ENCODE measurements at regions not wholly inside any gene's neighbourhood (a gene's known extent, or its start where the extent isn't known, plus 50 kb on each side); places are given as distances from the start of the nearest gene placed in this dataset.
A peak's percentile ranks its signal among the peaks of the same experiment; 100 is the strongest.

DNA sequence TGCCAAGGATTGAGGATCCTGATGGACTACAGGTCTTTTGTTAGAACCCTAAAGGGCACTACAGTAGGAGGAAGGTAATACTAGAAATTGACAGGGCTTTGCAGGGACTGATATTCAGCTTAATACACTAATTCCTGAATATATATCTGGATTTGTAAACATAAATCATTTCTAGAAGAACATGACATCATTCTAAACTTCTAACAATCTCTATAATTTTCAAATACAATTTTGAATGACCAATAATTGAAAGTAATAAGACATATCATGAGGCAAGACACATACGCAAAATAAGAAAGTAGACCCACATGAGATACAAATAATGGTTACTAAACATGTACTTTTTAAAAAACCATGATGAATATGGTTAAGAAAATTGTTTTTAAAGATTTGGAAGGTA lies 52.4 kb upstream of the LRRC8B start:
- POLR2A ChIA-PET = no interaction called here
- BruUV-seq (replicated peaks) = no TSS peak
- Histone ChIP-seq H2AFZ (ENCODE audit: low read length) (no peak overlapping the region), H3K4me3 (replicated peaks in 1 of 3; ENCODE audit: insufficient read depth in 1 of 3, low read depth in 2 of 3, low read length in 3 of 3) (no peak overlapping the region), H4K20me1 (ENCODE audit: insufficient read depth, low read length) (no peaks in the 10 kb centered on the region), H3K36me3 (replicated peaks in 1 of 2; ENCODE audit: control insufficient read depth in 1 of 2, insufficient read depth in 2 of 2, low read length in 2 of 2) (no peaks in the 10 kb centered on the region), H3K79me2 (ENCODE audit: insufficient read depth, low read length) (no peaks in the 10 kb centered on the region), H3K27ac (ENCODE audit: extremely low read length, insufficient read depth, low read length) (no peak overlapping the region), H3K9me3 (ENCODE audit: low read length) (no peaks in the 10 kb centered on the region), H3K27me3 (ENCODE audit: control insufficient read depth in 1 of 2, insufficient read depth in 2 of 2, low read length in 2 of 2) (no peaks in the 10 kb centered on the region), H3K9ac (ENCODE audit: insufficient read depth, low read depth, low read length) (no peak overlapping the region), H3K4me1 (ENCODE audit: insufficient read depth, low read length) (no peaks in the 10 kb centered on the region), H3K4me2 (ENCODE audit: low read depth, low read length) (no peak overlapping the region)
- intact Hi-C loops (cut with micrococcal nuclease; ENCODE audit: unreplicated experiment) = no loop called here
- DNase-seq (ENCODE audit: low spot score) = no peak
- in situ Hi-C loops (cut with HindIII; ENCODE audit: extremely low pct_ligation_motif_present, low pct_unique_long_range_greater_than_20kb) = loop anchor here (25.0 kb wide), 1 partner anchor 460 kb away; the partner anchor contains the start of gene GBP3
- TF ChIP-seq IRF2 (CRISPR knock-in tag; IDR thresholded peaks at IDR 0.05) = no peak
- peak; percentile 70 for TF ChIP-seq ATF7 (IDR thresholded peaks at IDR 0.05)
- no peak for TF ChIP-seq ATF7 (CRISPR knock-in tag; IDR thresholded peaks at IDR 0.05)
- no peak for ATAC-seq
- no peak for FAIRE-seq
- CTCF ChIA-PET (ENCODE audit: low intra/inter-chr PET ratio, low total read pairs) = no interaction called here
- WGBS (ENCODE audit: low lambda C conversion rate) = 94% methylated on average over 1 of the region's 1 CpG

DNA sequence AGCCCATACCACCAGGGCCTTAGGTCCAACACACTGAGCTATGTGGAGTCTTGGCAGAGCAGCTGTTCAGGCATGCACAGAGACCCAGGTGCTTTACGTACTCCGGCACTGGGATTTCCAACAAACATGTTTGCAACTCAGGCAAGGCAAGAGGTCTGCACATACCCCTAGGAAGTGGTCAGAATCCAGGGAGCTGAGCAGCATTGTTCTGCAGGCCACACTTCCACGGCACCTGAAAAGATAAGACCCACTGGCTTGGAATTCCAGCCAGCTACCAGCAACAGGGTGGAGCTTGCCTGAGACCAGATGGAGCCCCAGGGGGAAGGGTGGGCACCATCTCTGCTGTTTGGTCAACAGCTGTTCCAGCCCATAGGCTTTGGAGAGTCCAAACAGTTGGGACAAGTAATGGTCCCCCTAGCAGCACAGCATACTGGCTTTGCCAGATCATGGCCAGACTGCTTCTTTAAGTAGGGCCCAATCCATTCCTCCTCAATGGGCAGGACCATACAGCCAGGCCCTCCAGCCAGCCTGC lies 51.7 kb upstream of the LRRC8B start:
- no peaks in the 10 kb centered on the region for H3K4me1 ChIP-seq (ENCODE audit: insufficient read depth, low read length)
- ATAC-seq (no peak), DNase-seq (ENCODE audit: low spot score) (no peak), FAIRE-seq (no peak)
- no peaks in the 10 kb centered on the region for H4K20me1 ChIP-seq (ENCODE audit: insufficient read depth, low read length)
- no peak overlapping the region for H2AFZ ChIP-seq (ENCODE audit: low read length)
- TF ChIP-seq ZNF572 (CRISPR knock-in tag; IDR thresholded peaks at IDR 0.05) (no peak), ZNF792 (CRISPR knock-in tag; IDR thresholded peaks at IDR 0.05) (no peak), YY1 (IDR thresholded peaks at IDR 0.05; ENCODE audit: insufficient read depth, insufficient replicate concordance, low read depth, low read length) (no peak), RXRA (CRISPR knock-in tag; IDR thresholded peaks at IDR 0.05) (no peak), ZNF121 (CRISPR knock-in tag; IDR thresholded peaks at IDR 0.05) (no peak), SALL2 (CRISPR knock-in tag; IDR thresholded peaks at IDR 0.05) (no peak), BCL6 (CRISPR knock-in tag; IDR thresholded peaks at IDR 0.05) (no peak), SYNCRIP (IDR thresholded peaks at IDR 0.05; ENCODE audit: insufficient read depth, low read depth, low read length) (no peak), ZSCAN21 (CRISPR knock-in tag; IDR thresholded peaks at IDR 0.05; ENCODE audit: borderline replicate concordance) (no peak), ZNF550 (CRISPR knock-in tag; IDR thresholded peaks at IDR 0.05; ENCODE audit: borderline replicate concordance) (no peak), PAWR (CRISPR knock-in tag; IDR thresholded peaks at IDR 0.05; ENCODE audit: borderline replicate concordance) (no peak)
- TF ChIP-seq, protein P1, sequence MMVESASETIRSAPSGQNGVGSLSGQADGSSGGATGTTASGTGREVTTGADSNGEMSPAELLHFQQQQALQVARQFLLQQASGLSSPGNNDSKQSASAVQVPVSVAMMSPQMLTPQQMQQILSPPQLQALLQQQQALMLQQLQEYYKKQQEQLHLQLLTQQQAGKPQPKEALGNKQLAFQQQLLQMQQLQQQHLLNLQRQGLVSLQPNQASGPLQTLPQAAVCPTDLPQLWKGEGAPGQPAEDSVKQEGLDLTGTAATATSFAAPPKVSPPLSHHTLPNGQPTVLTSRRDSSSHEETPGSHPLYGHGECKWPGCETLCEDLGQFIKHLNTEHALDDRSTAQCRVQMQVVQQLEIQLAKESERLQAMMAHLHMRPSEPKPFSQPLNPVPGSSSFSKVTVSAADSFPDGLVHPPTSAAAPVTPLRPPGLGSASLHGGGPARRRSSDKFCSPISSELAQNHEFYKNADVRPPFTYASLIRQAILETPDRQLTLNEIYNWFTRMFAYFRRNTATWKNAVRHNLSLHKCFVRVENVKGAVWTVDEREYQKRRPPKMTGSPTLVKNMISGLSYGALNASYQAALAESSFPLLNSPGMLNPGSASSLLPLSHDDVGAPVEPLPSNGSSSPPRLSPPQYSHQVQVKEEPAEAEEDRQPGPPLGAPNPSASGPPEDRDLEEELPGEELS (CRISPR knock-in tag; IDR thresholded peaks at IDR 0.05) = no peak
- TF ChIP-seq, protein P2, sequence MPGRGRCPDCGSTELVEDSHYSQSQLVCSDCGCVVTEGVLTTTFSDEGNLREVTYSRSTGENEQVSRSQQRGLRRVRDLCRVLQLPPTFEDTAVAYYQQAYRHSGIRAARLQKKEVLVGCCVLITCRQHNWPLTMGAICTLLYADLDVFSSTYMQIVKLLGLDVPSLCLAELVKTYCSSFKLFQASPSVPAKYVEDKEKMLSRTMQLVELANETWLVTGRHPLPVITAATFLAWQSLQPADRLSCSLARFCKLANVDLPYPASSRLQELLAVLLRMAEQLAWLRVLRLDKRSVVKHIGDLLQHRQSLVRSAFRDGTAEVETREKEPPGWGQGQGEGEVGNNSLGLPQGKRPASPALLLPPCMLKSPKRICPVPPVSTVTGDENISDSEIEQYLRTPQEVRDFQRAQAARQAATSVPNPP (CRISPR knock-in tag; IDR thresholded peaks at IDR 0.05) = no peak
- no peaks in the 10 kb centered on the region for H3K36me3 ChIP-seq (replicated peaks in 1 of 2; ENCODE audit: control insufficient read depth in 1 of 2, insufficient read depth in 2 of 2, low read length in 2 of 2)
- no peaks in the 10 kb centered on the region for H3K79me2 ChIP-seq (ENCODE audit: insufficient read depth, low read length)
- no peaks in the 10 kb centered on the region for H3K9me3 ChIP-seq (ENCODE audit: low read length)
- WGBS (ENCODE audit: low lambda C conversion rate) = 90% methylated on average over 3 of the region's 3 CpGs
- no peak overlapping the region for H3K9ac ChIP-seq (ENCODE audit: insufficient read depth, low read depth, low read length)
- in situ Hi-C loops (cut with HindIII; ENCODE audit: extremely low pct_ligation_motif_present, low pct_unique_long_range_greater_than_20kb) = loop anchor here (25.0 kb wide), 1 partner anchor 461 kb away; the partner anchor contains the start of gene GBP3
- no peak overlapping the region for H3K27ac ChIP-seq (ENCODE audit: extremely low read length, insufficient read depth, low read length)
- intact Hi-C loops (cut with micrococcal nuclease; ENCODE audit: unreplicated experiment) = no loop called here
- CTCF ChIA-PET (ENCODE audit: low intra/inter-chr PET ratio, low total read pairs) = no interaction called here
- no TSS peak for BruUV-seq (replicated peaks)
- H3K4me3 ChIP-seq (replicated peaks in 1 of 3; ENCODE audit: insufficient read depth in 1 of 3, low read depth in 2 of 3, low read length in 3 of 3) = no peak overlapping the region
- no peaks in the 10 kb centered on the region for H3K27me3 ChIP-seq (ENCODE audit: control insufficient read depth in 1 of 2, insufficient read depth in 2 of 2, low read length in 2 of 2)
- no peak overlapping the region for H3K4me2 ChIP-seq (ENCODE audit: low read depth, low read length)
- POLR2A ChIA-PET = no interaction called here

All from HepG2 (cell line).